NCI-H128 (cell line): ENCODE measurements at regions not wholly inside any gene's neighbourhood (a gene's known extent, or its start where the extent isn't known, plus 50 kb on each side); places are given as distances from the start of the nearest gene placed in this dataset.
"Not testable (repeated sequence)": the region's sequence is repeated elsewhere in the genome, so short reads cannot be mapped to it uniquely, and the experiment has no call there.

ENCODE experiments used
- DNase-seq: peaks from one replicate; lab custom pipeline; 2025; ENCODE audit not compliant: unreplicated experiment; lab: John Stamatoyannopoulos, UW

- no peak for DNase-seq
Observed at GRCh38 chr10:2387672-2388071, 650.3 kb upstream of the ADARB2 start.

- no peak for DNase-seq
Observed at GRCh38 chr10:2387261-2387660, 649.9 kb upstream of the ADARB2 start.

GRCh38 chr10:2380218-2380617 is 642.9 kb upstream of the ADARB2 start:
- no peak for DNase-seq

GRCh38 chr10:2367083-2367482 is 629.8 kb upstream of the ADARB2 start:
- DNase-seq = no peak

- no peak for DNase-seq
Observed at GRCh38 chr10:2366264-2366931, 629.1 kb upstream of the ADARB2 start.

GRCh38 chr10:2362331-2362730 is 625.0 kb upstream of the ADARB2 start:
- no peak for DNase-seq

GRCh38 chr10:2358586-2358985 is 621.3 kb upstream of the ADARB2 start:
- no peak for DNase-seq

- no peak for DNase-seq
Observed at GRCh38 chr10:2356670-2357069, 619.3 kb upstream of the ADARB2 start.

- no peak for DNase-seq
Observed at GRCh38 chr10:2351566-2351965, 614.2 kb upstream of the ADARB2 start.

- no peak for DNase-seq
Observed at GRCh38 chr10:2342206-2342605, 604.9 kb upstream of the ADARB2 start.

- DNase-seq = no peak
Observed at GRCh38 chr10:2340831-2341647, 603.7 kb upstream of the ADARB2 start.

GRCh38 chr10:2335626-2336025 is 598.3 kb upstream of the ADARB2 start:
- DNase-seq = no peak

- no peak for DNase-seq
Observed at GRCh38 chr10:2334575-2334974, 597.2 kb upstream of the ADARB2 start.

- DNase-seq = no peak
Observed at GRCh38 chr10:2329082-2329481, 591.8 kb upstream of the ADARB2 start.

GRCh38 chr10:2326411-2326810 is 589.1 kb upstream of the ADARB2 start:
- DNase-seq = no peak

- DNase-seq = not testable (repeated sequence)
Observed at GRCh38 chr10:2315045-2315485, 577.7 kb upstream of the ADARB2 start.

- no peak for DNase-seq
Observed at GRCh38 chr10:2306081-2306480, 568.8 kb upstream of the ADARB2 start.

GRCh38 chr10:2303169-2303568 is 565.8 kb upstream of the ADARB2 start:
- no peak for DNase-seq

GRCh38 chr10:2301227-2301626 is 563.9 kb upstream of the ADARB2 start:
- DNase-seq = no peak

- no peak for DNase-seq
Observed at GRCh38 chr10:2300231-2300630, 562.9 kb upstream of the ADARB2 start.

GRCh38 chr10:2296179-2296891 is 559.0 kb upstream of the ADARB2 start:
- no peak for DNase-seq

GRCh38 chr10:2294739-2295138 is 557.4 kb upstream of the ADARB2 start:
- DNase-seq = no peak
